HepG2 (cell line): ENCODE measurements at regions not wholly inside any gene's neighbourhood (a gene's known extent, or its start where the extent isn't known, plus 50 kb on each side); places are given as distances from the start of the nearest gene placed in this dataset.

Source experiments
- CENPX ChIP-seq: sonication (generic); formaldehyde crosslinking; IDR thresholded peaks from 2 replicates; pipeline ENCODE4 v1.9.0; 2021; ENCODE audit warnings: mild to moderate bottlenecking, missing genetic modification reagents, moderate library complexity
- MEIS1 ChIP-seq: sonication (generic); formaldehyde crosslinking; IDR thresholded peaks from 2 replicates; pipeline ENCODE4 v1.9.0; 2021; ENCODE audit warnings: mild to moderate bottlenecking, missing genetic modification reagents, moderate library complexity, borderline replicate concordance
- NCOA1 ChIP-seq: sonication (generic); formaldehyde crosslinking; IDR thresholded peaks from 2 replicates; pipeline ENCODE4 v1.9.0; 2021; ENCODE audit warnings: missing genetic modification reagents
- SIN3A ChIP-seq: IDR thresholded peaks from 2 replicates; pipeline ENCODE4 v1.6.1; 2011; ENCODE audit warnings: low read depth, mild to moderate bottlenecking, control low read depth, low read length, borderline replicate concordance
- TF ChIP-seq, protein P1 (sequence below): sonication (generic); formaldehyde crosslinking; IDR thresholded peaks from 2 replicates; pipeline ENCODE4 v1.5.1; 2020; ENCODE audit warnings: missing genetic modification reagents, mild to moderate bottlenecking, borderline replicate concordance
- TF ChIP-seq, protein P2 (sequence below): sonication (generic); formaldehyde crosslinking; IDR thresholded peaks from 2 replicates; pipeline ENCODE4 v1.5.0; 2020; ENCODE audit warnings: mild to moderate bottlenecking, missing genetic modification reagents, moderate library complexity

- no peak for TF ChIP-seq SIN3A
- TF ChIP-seq, protein P1, sequence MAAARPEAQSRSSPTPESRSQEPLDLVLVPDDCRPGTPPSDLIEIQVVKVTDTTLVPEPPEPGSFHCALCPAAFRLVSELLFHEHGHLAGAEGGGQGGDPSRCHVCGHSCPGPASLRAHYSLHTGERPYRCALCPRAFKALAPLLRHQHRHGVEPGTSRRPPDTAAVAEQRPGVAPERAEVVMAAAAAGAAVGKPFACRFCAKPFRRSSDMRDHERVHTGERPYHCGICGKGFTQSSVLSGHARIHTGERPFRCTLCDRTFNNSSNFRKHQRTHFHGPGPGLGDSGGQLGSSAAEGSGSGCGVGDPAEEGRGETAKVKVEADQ (CRISPR knock-in tag) = no peak
- TF ChIP-seq CENPX (CRISPR knock-in tag) = no peak
- no peak for TF ChIP-seq MEIS1
- TF ChIP-seq, protein P2, sequence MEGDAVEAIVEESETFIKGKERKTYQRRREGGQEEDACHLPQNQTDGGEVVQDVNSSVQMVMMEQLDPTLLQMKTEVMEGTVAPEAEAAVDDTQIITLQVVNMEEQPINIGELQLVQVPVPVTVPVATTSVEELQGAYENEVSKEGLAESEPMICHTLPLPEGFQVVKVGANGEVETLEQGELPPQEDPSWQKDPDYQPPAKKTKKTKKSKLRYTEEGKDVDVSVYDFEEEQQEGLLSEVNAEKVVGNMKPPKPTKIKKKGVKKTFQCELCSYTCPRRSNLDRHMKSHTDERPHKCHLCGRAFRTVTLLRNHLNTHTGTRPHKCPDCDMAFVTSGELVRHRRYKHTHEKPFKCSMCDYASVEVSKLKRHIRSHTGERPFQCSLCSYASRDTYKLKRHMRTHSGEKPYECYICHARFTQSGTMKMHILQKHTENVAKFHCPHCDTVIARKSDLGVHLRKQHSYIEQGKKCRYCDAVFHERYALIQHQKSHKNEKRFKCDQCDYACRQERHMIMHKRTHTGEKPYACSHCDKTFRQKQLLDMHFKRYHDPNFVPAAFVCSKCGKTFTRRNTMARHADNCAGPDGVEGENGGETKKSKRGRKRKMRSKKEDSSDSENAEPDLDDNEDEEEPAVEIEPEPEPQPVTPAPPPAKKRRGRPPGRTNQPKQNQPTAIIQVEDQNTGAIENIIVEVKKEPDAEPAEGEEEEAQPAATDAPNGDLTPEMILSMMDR (CRISPR knock-in tag) = no peak
- TF ChIP-seq NCOA1 (CRISPR knock-in tag) = no peak
Observed at GRCh38 chr2:150700666-150701580, 213.5 kb upstream of the RND3 start.
